ENCODE measurements at regions not wholly inside any gene's neighbourhood (a gene's known extent, or its start where the extent isn't known, plus 50 kb on each side); places are given as distances from the start of the nearest gene placed in this dataset.

DNA sequence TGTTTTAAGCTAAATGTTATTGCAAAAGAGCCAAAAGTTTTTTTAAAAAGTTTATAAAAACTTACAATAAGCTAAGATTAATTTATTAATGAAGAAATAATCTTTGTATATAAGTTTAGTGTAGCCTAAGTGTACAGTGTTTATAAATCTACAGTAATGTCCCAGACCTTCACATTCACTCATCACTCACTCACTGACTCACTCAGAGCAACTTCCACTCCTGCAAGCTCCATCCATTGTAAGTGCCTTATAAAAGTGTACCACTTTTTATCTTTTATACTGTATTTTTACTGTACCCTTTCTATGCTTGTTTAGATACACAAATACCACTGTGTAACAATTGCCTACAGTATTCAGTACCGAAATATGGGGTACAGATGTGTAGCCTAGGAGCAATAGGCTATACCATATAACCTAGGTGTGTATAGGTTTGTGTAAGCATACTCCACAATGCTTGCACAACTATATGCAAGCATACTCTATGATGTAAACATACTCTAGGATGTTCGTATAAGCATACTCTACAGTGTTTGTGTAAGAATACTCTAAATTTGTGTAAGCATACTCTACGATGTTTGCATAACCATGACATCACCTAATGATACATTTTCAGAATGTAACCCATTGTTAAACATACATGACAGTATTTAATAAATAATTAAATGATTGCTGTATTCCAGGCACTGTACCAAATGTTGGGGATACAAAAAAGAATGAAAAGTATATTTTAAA lies 953.0 kb downstream of the KCNA4 start:
- H4K20me1 ChIP-seq (replicated peaks; ENCODE audit: control insufficient read depth, extremely low read depth, insufficient read depth, low read length), result no peaks in the 10 kb centered on the region

DNA sequence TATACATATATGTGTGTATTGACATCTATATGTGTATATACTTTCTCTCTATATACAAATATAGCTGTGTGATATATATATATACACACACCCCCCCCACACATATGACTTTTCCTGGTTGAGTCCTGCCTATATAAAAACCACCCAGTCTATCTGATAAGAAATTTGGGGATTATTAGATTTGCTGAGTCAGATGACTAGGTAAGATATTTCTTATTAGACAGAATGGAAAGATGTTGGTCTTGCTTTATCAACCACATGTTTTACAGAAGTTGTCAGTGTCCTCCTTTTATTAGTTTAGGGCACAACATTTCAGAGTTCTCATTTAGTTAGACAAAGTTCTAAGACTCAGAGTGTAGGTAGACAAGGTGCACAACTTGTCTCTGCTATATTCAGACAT lies 953.3 kb downstream of the METTL15 start:
- Histone ChIP-seq H3K4me2 (ENCODE audit: insufficient read depth, low read length) (no peak overlapping the region), H3K9me1 (replicated peaks; ENCODE audit: control insufficient read depth, extremely low read depth, insufficient read depth, low read length) (no peaks in the 10 kb centered on the region), H3K4me3 (replicated peaks in 1 of 3; ENCODE audit: insufficient read depth in 1 of 3, low read depth in 1 of 3, low read length in 3 of 3) (no peak overlapping the region), H2AFZ (ENCODE audit: low read depth, low read length) (no peak overlapping the region), H3K27me3 (ENCODE audit: control insufficient read depth in 2 of 2, insufficient read depth in 2 of 2, low read length in 2 of 2) (no peaks in the 10 kb centered on the region), H4K20me1 (replicated peaks; ENCODE audit: control insufficient read depth, extremely low read depth, insufficient read depth, low read length) (no peaks in the 10 kb centered on the region), H3K36me3 (ENCODE audit: control insufficient read depth in 2 of 2, extremely low read depth in 1 of 2, insufficient read depth in 2 of 2, low read length in 2 of 2) (no peaks in the 10 kb centered on the region), H3K79me2 (ENCODE audit: control insufficient read depth, insufficient read depth, low read length) (no peaks in the 10 kb centered on the region), H3K9me3 (replicated peaks; ENCODE audit: control insufficient read depth, insufficient read depth, low read length) (no peaks in the 10 kb centered on the region), H3K4me1 (ENCODE audit: control insufficient read depth, extremely low read depth, insufficient read depth, low read length) (no peaks in the 10 kb centered on the region), H3K27ac (ENCODE audit: insufficient read depth, low read depth, low read length) (no peak overlapping the region), H3K9ac (replicated peaks; ENCODE audit: extremely low read depth, insufficient read depth, low read length) (no peak overlapping the region)
- dilution Hi-C loops (cut with MboI; ENCODE audit: extremely low pct_ligation_motif_present, low sequenced_read_pairs) (no loop called here), intact Hi-C loops (cut with micrococcal nuclease) (no loop called here)
- DNase-seq (ENCODE audit: low read depth, low spot score), result no peak
- ChIA-PET POLR2A (no interaction called here), CTCF (no interaction called here)
- BruUV-seq (replicated peaks), result no TSS peak
- no peak for FAIRE-seq
- no peak for TF ChIP-seq EZH2 (IDR thresholded peaks at IDR 0.05; ENCODE audit: borderline replicate concordance, low read depth, low read length, severe bottlenecking)
- no peak for TF ChIP-seq GATA2 (IDR thresholded peaks at IDR 0.05; ENCODE audit: insufficient read depth, insufficient read length, low read depth, low read length)
- no peak for TF ChIP-seq JUN (IDR thresholded peaks at IDR 0.05; ENCODE audit: borderline replicate concordance, insufficient read depth, insufficient read length, low read depth)
- TF ChIP-seq MYC (IDR thresholded peaks at IDR 0.05; ENCODE audit: low read depth, low read length), result no peak
- no peak for TF ChIP-seq POLR2AphosphoS5 (IDR thresholded peaks at IDR 0.05; ENCODE audit: insufficient read depth, low read depth, low read length)
- no peak for TF ChIP-seq FOS (IDR thresholded peaks at IDR 0.05; ENCODE audit: borderline replicate concordance, insufficient read depth, low read length)
- TF ChIP-seq, protein P1, sequence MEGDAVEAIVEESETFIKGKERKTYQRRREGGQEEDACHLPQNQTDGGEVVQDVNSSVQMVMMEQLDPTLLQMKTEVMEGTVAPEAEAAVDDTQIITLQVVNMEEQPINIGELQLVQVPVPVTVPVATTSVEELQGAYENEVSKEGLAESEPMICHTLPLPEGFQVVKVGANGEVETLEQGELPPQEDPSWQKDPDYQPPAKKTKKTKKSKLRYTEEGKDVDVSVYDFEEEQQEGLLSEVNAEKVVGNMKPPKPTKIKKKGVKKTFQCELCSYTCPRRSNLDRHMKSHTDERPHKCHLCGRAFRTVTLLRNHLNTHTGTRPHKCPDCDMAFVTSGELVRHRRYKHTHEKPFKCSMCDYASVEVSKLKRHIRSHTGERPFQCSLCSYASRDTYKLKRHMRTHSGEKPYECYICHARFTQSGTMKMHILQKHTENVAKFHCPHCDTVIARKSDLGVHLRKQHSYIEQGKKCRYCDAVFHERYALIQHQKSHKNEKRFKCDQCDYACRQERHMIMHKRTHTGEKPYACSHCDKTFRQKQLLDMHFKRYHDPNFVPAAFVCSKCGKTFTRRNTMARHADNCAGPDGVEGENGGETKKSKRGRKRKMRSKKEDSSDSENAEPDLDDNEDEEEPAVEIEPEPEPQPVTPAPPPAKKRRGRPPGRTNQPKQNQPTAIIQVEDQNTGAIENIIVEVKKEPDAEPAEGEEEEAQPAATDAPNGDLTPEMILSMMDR (IDR thresholded peaks at IDR 0.05; ENCODE audit: extremely low read depth in 1 of 2, insufficient read depth in 1 of 2, low read depth in 1 of 2, low read length in 2 of 2), result no peak
- no peak for TF ChIP-seq POLR2A (IDR thresholded peaks at IDR 0.05; ENCODE audit: low read depth, low read length)
- TF ChIP-seq, protein P2, sequence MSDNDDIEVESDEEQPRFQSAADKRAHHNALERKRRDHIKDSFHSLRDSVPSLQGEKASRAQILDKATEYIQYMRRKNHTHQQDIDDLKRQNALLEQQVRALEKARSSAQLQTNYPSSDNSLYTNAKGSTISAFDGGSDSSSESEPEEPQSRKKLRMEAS (IDR thresholded peaks at IDR 0.05; ENCODE audit: insufficient read depth, insufficient read length), result no peak

More for the DNA sequence above, 953.0 kb downstream of the KCNA4 start:
- intact Hi-C loops (cut with micrococcal nuclease), result no loop called here
- Histone ChIP-seq H3K9ac (replicated peaks; ENCODE audit: extremely low read depth, insufficient read depth, low read length) (no peak overlapping the region), H3K9me3 (replicated peaks; ENCODE audit: control insufficient read depth, insufficient read depth, low read length) (no peaks in the 10 kb centered on the region), H3K9me1 (replicated peaks; ENCODE audit: control insufficient read depth, extremely low read depth, insufficient read depth, low read length) (no peaks in the 10 kb centered on the region), H3K4me3 (replicated peaks in 1 of 3; ENCODE audit: insufficient read depth in 1 of 3, low read depth in 1 of 3, low read length in 3 of 3) (no peak overlapping the region), H3K79me2 (ENCODE audit: control insufficient read depth, insufficient read depth, low read length) (no peaks in the 10 kb centered on the region), H3K36me3 (ENCODE audit: control insufficient read depth in 2 of 2, extremely low read depth in 1 of 2, insufficient read depth in 2 of 2, low read length in 2 of 2) (no peaks in the 10 kb centered on the region), H3K4me2 (ENCODE audit: insufficient read depth, low read length) (no peak overlapping the region), H3K4me1 (ENCODE audit: control insufficient read depth, extremely low read depth, insufficient read depth, low read length) (no peaks in the 10 kb centered on the region), H3K27me3 (ENCODE audit: control insufficient read depth in 2 of 2, insufficient read depth in 2 of 2, low read length in 2 of 2) (no peaks in the 10 kb centered on the region), H2AFZ (ENCODE audit: low read depth, low read length) (no peak overlapping the region), H3K27ac (ENCODE audit: insufficient read depth, low read depth, low read length) (no peak overlapping the region)
- no TSS peak for BruUV-seq (replicated peaks)
- ChIA-PET CTCF (interaction anchor here (1.2 to 1.4 kb wide), 2 partner anchors 13 to 65 kb away, joined by 3 read pairs; no protein-coding TSS in a partner anchor), POLR2A (no interaction called here)
- dilution Hi-C loops (cut with MboI; ENCODE audit: extremely low pct_ligation_motif_present, low sequenced_read_pairs), result no loop called here
- DNase-seq (ENCODE audit: low read depth, low spot score), result no peak
- no peak for TF ChIP-seq POLR2A (IDR thresholded peaks at IDR 0.05; ENCODE audit: low read depth, low read length)
- TF ChIP-seq, protein P1 (IDR thresholded peaks at IDR 0.05; ENCODE audit: extremely low read depth in 1 of 2, insufficient read depth in 1 of 2, low read depth in 1 of 2, low read length in 2 of 2), result no peak
- no peak for TF ChIP-seq POLR2AphosphoS5 (IDR thresholded peaks at IDR 0.05; ENCODE audit: insufficient read depth, low read depth, low read length)
- no peak for TF ChIP-seq FOS (IDR thresholded peaks at IDR 0.05; ENCODE audit: borderline replicate concordance, insufficient read depth, low read length)
- no peak for FAIRE-seq
